Left ventricle myocardium inferior (tissue), 1 donor: ENCODE measurements at regions not wholly inside any gene's neighbourhood (a gene's known extent, or its start where the extent isn't known, plus 50 kb on each side); places are given as distances from the start of the nearest gene placed in this dataset.

Experiments
- DNase-seq: peaks from one replicate; pipeline ENCODE4 v3.0.0-alpha.2; 2020
- H3K27ac ChIP-seq: fragments of 200-600 bp; replicated peaks from 2 replicates; pipeline ENCODE4 v1.8.0; 2021
- H3K27me3 ChIP-seq: fragments of 200-600 bp; 2 replicates; pipeline ENCODE4 v1.8.0; 2021; ENCODE audit warnings: low read depth
- H3K36me3 ChIP-seq: fragments of 200-600 bp; 2 replicates; pipeline ENCODE4 v1.8.0; 2021
- H3K4me1 ChIP-seq: fragments of 200-600 bp; 2 replicates; pipeline ENCODE4 v1.8.0; 2021
- H3K4me3 ChIP-seq: fragments of 200-600 bp; 2 replicates; pipeline ENCODE4 v1.8.0; 2021; ENCODE audit warnings: mild to moderate bottlenecking, moderate library complexity
- H3K9me3 ChIP-seq: fragments of 200-600 bp; replicated peaks from 2 replicates; pipeline ENCODE4 v1.8.0; 2021
- intact Hi-C: fragments of 100-400 bp; cut with micrococcal nuclease; formaldehyde crosslinking; loops from one replicate; pipeline ENCODE4 v1.11.0; 2022
- TF ChIP-seq, protein P1 (sequence below): fragments of 200-600 bp; IDR thresholded peaks from 2 replicates; pipeline ENCODE4 v1.8.0; 2021; ENCODE audit warnings: antibody characterized with exemption, mild to moderate bottlenecking, borderline replicate concordance
- donor health status: DM: no; HTN: yes; CAD: no; lungs with severe emphysema.

DNA sequence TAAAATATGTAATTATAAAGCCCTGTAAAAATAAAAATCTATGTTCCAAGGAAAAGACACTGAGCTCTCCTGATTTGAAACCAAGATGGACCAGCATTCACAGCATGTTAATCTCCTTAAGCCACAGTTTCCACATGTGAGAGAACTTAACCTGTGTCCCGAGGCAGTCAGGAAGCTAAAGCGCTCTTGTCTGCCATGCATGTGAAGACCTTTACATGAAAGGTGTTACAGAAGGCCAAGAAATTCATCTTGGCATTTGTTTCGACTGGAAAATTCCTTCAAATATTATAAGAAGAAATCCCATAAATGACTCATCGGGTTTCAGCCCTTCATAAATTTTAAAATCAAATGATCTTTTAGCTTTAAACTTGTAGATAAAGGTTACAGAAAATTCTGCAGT is 328.6 kb downstream of the CDH2 start:
- no peak overlapping the region for H3K27ac ChIP-seq
- intact Hi-C loops, result no loop called here
- no peak for DNase-seq
- H3K4me3 ChIP-seq, result no peak overlapping the region
- TF ChIP-seq, protein P1, sequence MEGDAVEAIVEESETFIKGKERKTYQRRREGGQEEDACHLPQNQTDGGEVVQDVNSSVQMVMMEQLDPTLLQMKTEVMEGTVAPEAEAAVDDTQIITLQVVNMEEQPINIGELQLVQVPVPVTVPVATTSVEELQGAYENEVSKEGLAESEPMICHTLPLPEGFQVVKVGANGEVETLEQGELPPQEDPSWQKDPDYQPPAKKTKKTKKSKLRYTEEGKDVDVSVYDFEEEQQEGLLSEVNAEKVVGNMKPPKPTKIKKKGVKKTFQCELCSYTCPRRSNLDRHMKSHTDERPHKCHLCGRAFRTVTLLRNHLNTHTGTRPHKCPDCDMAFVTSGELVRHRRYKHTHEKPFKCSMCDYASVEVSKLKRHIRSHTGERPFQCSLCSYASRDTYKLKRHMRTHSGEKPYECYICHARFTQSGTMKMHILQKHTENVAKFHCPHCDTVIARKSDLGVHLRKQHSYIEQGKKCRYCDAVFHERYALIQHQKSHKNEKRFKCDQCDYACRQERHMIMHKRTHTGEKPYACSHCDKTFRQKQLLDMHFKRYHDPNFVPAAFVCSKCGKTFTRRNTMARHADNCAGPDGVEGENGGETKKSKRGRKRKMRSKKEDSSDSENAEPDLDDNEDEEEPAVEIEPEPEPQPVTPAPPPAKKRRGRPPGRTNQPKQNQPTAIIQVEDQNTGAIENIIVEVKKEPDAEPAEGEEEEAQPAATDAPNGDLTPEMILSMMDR, result no peak
- peaks cover 5% of the 10 kb centered on the region for H3K9me3 ChIP-seq
- no peaks in the 10 kb centered on the region for H3K4me1 ChIP-seq
- no peaks in the 10 kb centered on the region for H3K27me3 ChIP-seq
- no peaks in the 10 kb centered on the region for H3K36me3 ChIP-seq

DNA sequence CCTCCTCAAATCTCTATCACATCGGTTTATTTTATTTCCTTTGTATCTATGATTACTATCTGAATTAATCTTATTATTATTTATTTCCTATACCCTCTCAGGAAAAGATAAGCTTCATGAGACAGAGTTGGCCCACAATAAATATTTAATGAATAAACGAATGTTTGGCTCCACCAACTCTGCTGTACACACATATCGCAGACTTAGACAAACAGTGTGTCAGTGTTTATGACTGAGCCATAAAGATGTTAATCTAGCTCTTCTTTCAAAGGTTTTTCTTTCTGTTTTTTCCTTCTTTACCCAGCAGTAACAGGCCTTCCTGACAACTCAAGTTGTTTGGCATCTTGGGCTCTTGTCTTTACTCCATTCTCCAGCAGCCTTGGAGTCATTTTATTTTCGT is 329.5 kb downstream of the CDH2 start:
- Histone ChIP-seq H3K27me3 (no peaks in the 10 kb centered on the region), H3K9me3 (peaks cover 3% of the 10 kb centered on the region), H3K36me3 (no peaks in the 10 kb centered on the region), H3K4me1 (no peaks in the 10 kb centered on the region), H3K27ac (no peak overlapping the region), H3K4me3 (no peak overlapping the region)
- intact Hi-C loops, result no loop called here
- TF ChIP-seq, protein P1, result no peak
- DNase-seq, result no peak

DNA sequence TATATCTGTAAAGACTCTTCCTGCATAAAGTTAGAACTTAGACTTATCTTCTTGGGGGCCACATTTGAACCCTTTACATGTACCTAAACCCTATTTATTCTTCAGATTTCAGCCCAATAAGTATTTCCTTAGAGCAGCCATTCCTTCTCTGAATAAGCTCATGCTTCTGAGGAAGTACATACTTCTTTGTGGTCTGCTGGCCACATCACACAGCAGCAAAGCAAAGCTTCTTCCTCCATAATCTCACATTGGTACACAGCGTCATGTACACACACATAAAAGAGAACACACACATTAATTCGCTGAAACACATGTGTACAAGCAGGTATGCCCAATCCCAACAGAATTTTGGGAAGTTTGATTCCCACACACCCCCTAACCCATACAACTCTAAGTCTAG is 331.0 kb downstream of the CDH2 start:
- intact Hi-C loops, result no loop called here
- H3K27ac ChIP-seq, result no peak overlapping the region
- no peak for DNase-seq
- H3K9me3 ChIP-seq, result no peaks in the 10 kb centered on the region
- H3K36me3 ChIP-seq, result no peaks in the 10 kb centered on the region
- no peaks in the 10 kb centered on the region for H3K4me1 ChIP-seq
- no peak overlapping the region for H3K4me3 ChIP-seq
- TF ChIP-seq, protein P1, result no peak
- H3K27me3 ChIP-seq, result no peaks in the 10 kb centered on the region

DNA sequence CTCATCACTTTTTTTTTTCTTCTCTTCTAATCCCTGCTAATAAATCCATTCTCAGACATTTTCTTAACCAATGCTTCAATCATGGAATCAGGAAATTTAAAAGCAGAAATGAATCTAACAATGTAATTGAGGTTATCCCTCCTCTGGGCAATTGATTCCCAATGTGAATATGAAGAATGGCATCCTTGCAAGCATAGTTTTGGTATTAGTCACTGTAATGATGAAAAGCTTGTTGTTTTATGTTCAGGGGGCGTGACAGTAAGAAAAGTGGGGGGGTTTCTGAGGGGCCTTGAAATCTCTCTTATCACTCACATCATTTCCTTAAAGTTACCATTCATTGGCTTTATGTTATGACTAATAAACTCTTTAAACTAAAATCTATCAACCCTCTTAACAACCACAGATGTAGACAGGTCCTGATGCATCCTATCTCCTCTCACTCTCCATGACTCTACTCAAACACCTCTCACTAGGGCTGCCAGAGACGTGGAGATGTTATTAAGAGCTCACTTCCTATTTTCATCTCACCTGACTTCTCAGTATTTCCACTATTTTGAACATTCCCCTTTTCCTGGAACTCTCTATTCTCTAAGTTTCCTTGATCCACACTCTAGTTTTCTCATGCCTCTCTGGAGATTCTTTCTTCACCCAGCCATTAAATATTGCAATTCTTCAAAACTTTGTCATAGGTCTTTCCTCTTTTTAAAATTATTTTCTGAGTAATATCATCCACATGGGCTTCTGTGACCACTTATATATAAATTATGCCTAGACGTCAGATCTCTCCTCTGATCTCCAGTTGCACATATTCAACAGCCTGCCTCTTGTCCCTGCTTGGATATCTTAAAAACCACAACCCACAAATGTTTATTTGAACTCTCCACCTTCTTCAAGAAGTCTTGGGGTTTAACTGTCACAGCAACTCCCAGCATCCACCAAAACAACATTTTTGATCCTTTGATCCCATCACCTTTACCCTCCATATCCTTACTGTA is 332.9 kb downstream of the CDH2 start:
- H3K4me3 ChIP-seq, result no peak overlapping the region
- no peak for DNase-seq
- H3K9me3 ChIP-seq, result peaks cover 12% of the 10 kb centered on the region
- H3K4me1 ChIP-seq, result no peaks in the 10 kb centered on the region
- no peak overlapping the region for H3K27ac ChIP-seq
- no peaks in the 10 kb centered on the region for H3K27me3 ChIP-seq
- TF ChIP-seq, protein P1, result no peak
- intact Hi-C loops, result no loop called here
- H3K36me3 ChIP-seq, result no peaks in the 10 kb centered on the region

DNA sequence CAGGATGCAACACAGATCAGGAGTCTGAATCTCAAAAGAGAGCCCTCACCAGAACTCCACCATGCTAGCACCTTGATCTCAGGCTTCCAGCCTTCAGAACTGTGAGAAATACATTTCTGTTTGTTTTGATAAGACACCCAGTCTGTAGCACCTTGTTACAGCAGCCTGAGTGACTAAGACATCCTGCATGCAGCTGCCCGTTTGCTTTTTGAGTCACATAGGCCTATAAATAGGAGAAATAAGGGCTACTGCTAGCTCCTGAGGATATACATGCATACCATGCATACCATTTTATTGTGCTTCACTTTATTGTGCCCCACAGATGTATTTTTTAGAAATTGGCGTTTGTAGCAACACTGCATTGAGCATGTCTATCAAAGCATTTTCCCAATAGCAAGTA is 337.8 kb downstream of the CDH2 start:
- no peak overlapping the region for H3K27ac ChIP-seq
- no peaks in the 10 kb centered on the region for H3K36me3 ChIP-seq
- H3K4me3 ChIP-seq, result no peak overlapping the region
- peaks cover 12% of the 10 kb centered on the region for H3K9me3 ChIP-seq
- H3K4me1 ChIP-seq, result no peaks in the 10 kb centered on the region
- no peak for DNase-seq
- intact Hi-C loops, result no loop called here
- TF ChIP-seq, protein P1, result no peak
- H3K27me3 ChIP-seq, result no peaks in the 10 kb centered on the region
